Tibial nerve (tissue), 3 donors: ENCODE measurements at regions not wholly inside any gene's neighbourhood (a gene's known extent, or its start where the extent isn't known, plus 50 kb on each side); places are given as distances from the start of the nearest gene placed in this dataset.

Source experiments
- POLR2A ChIP-seq, 2 donors: fragments of 450-650 bp; IDR thresholded peaks; one replicate each; pipeline ENCODE4 v1.6.1; 2017; ENCODE audit warnings: antibody characterized with exemption in 2 of 2, mild to moderate bottlenecking in 2 of 2, moderate library complexity in 2 of 2
- TF ChIP-seq, protein P1 (sequence below), 5 experiments: fragments of 200-600 bp in 3 of 5; fragments of 450-650 bp in 2 of 5; sonication (generic) in 3 of 5; IDR thresholded peaks; one replicate each; pipeline ENCODE4 v1.5.1; 2016 to 2019; ENCODE audit warnings: antibody characterized with exemption in 5 of 5, mild to moderate bottlenecking in 3 of 5, moderate library complexity in 2 of 5

DNA sequence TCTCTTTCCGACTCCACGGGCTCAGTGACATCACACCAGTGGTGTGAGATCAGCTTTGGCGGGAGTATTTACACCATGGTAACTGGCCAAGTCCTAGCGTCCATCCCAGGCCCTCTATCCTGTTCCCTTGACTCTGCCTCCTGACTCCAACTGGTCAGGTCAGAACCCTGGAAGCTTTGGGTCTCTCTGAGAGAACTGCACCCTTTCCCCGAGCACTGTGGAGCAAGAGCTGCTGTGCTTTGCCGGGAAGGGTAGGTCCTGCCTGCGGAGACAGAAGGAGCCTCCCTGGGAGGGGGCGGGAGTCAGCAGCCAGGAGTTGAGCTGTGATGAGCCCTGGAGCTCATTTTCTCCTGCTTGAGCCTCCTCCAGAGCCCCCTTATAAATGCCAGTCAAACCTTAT is 212.1 kb upstream of the TNRC6C start:
- no peak for TF ChIP-seq POLR2A (IDR thresholded peaks at IDR 0.05)
- TF ChIP-seq, protein P1, sequence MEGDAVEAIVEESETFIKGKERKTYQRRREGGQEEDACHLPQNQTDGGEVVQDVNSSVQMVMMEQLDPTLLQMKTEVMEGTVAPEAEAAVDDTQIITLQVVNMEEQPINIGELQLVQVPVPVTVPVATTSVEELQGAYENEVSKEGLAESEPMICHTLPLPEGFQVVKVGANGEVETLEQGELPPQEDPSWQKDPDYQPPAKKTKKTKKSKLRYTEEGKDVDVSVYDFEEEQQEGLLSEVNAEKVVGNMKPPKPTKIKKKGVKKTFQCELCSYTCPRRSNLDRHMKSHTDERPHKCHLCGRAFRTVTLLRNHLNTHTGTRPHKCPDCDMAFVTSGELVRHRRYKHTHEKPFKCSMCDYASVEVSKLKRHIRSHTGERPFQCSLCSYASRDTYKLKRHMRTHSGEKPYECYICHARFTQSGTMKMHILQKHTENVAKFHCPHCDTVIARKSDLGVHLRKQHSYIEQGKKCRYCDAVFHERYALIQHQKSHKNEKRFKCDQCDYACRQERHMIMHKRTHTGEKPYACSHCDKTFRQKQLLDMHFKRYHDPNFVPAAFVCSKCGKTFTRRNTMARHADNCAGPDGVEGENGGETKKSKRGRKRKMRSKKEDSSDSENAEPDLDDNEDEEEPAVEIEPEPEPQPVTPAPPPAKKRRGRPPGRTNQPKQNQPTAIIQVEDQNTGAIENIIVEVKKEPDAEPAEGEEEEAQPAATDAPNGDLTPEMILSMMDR (IDR thresholded peaks at IDR 0.05) = no peak
